H9 (cell line): ENCODE measurements at regions not wholly inside any gene's neighbourhood (a gene's known extent, or its start where the extent isn't known, plus 50 kb on each side); places are given as distances from the start of the nearest gene placed in this dataset.

Source experiments
- DNase-seq: peaks from one replicate; pipeline ENCODE4 v3.0.0-alpha.2; 2017
- H2AFZ ChIP-seq: one replicate; pipeline ENCODE4 v1.6.1; 2013; ENCODE audit warnings: mild to moderate bottlenecking, low read length, control low read depth, moderate library complexity
- H2AK5ac ChIP-seq: 2 replicates; pipeline ENCODE4 v1.6.1; 2013; ENCODE audit warnings: low read length, control low read depth, mixed read lengths; ENCODE audit not compliant: insufficient read length
- H2BK120ac ChIP-seq: one replicate; pipeline ENCODE4 v1.6.1; 2013; ENCODE audit warnings: low read depth, mild to moderate bottlenecking, low read length, control low read depth, inconsistent platforms; ENCODE audit not compliant: poor library complexity, severe bottlenecking
- H2BK12ac ChIP-seq: 2 replicates; pipeline ENCODE4 v1.6.1; 2013; ENCODE audit warnings: low read length, control low read depth, mixed read lengths, low read depth; ENCODE audit not compliant: insufficient read length
- H2BK15ac ChIP-seq: 2 replicates; pipeline ENCODE4 v1.6.1; 2013; ENCODE audit warnings: low read depth, low read length, control low read depth
- H2BK20ac ChIP-seq: one replicate; pipeline ENCODE4 v1.6.1; 2013; ENCODE audit warnings: low read depth, mild to moderate bottlenecking, low read length, control low read depth, inconsistent platforms; ENCODE audit not compliant: poor library complexity, severe bottlenecking
- H2BK5ac ChIP-seq: 2 replicates; pipeline ENCODE4 v1.6.1; 2013; ENCODE audit warnings: low read length, control low read depth, mixed read lengths; ENCODE audit not compliant: insufficient read length
- H3K14ac ChIP-seq: 2 replicates; pipeline ENCODE4 v1.6.1; 2013; ENCODE audit warnings: low read length, control low read depth; ENCODE audit not compliant: insufficient read depth
- H3K18ac ChIP-seq: 2 replicates; pipeline ENCODE4 v1.6.1; 2013; ENCODE audit warnings: low read depth, mild to moderate bottlenecking, mixed read lengths, low read length, control low read depth; ENCODE audit not compliant: insufficient read length
- H3K23ac ChIP-seq: 2 replicates; pipeline ENCODE4 v1.6.1; 2013; ENCODE audit warnings: low read length, control low read depth, mixed read lengths, low read depth; ENCODE audit not compliant: insufficient read length
- H3K23me2 ChIP-seq: 2 replicates; pipeline ENCODE4 v1.6.1; 2013; ENCODE audit warnings: low read depth, mild to moderate bottlenecking, mixed read lengths, low read length, control low read depth; ENCODE audit not compliant: insufficient read length, poor library complexity, severe bottlenecking
- H3K27ac ChIP-seq: 2 replicates; pipeline ENCODE4 v1.5.1; 2013; ENCODE audit warnings: low read length, control low read depth, mixed read lengths, low read depth; ENCODE audit not compliant: insufficient read length
- H3K27me3 ChIP-seq: 2 replicates; pipeline ENCODE4 v1.6.1; 2013; ENCODE audit warnings: low read length, control low read depth, inconsistent platforms; ENCODE audit not compliant: insufficient read depth
- H3K4ac ChIP-seq: 2 replicates; pipeline ENCODE4 v1.6.1; 2013; ENCODE audit warnings: low read depth, mild to moderate bottlenecking, control low read depth, inconsistent platforms, low read length, moderate library complexity
- H3K4me1 ChIP-seq: 2 replicates; pipeline ENCODE4 v1.6.1; 2013; ENCODE audit warnings: low read length, control low read depth, inconsistent platforms; ENCODE audit not compliant: insufficient read depth
- H3K4me2 ChIP-seq: 2 replicates; pipeline ENCODE4 v1.6.1; 2013; ENCODE audit warnings: low read length, control low read depth, mixed read lengths; ENCODE audit not compliant: insufficient read length, insufficient read depth
- H3K56ac ChIP-seq: 2 replicates; pipeline ENCODE4 v1.6.1; 2013; ENCODE audit warnings: low read depth, mild to moderate bottlenecking, mixed read lengths, low read length, control low read depth; ENCODE audit not compliant: insufficient read length
- H3K79me1 ChIP-seq: 2 replicates; pipeline ENCODE4 v1.6.1; 2013; ENCODE audit warnings: low read depth, mild to moderate bottlenecking, moderate library complexity, low read length, control low read depth, inconsistent platforms; ENCODE audit not compliant: insufficient read depth, poor library complexity, severe bottlenecking
- H3K79me2 ChIP-seq: 2 replicates; pipeline ENCODE4 v1.6.1; 2013; ENCODE audit warnings: low read length, control low read depth, inconsistent platforms; ENCODE audit not compliant: insufficient read depth
- H3K9ac ChIP-seq: 2 replicates; pipeline ENCODE4 v1.6.1; 2013; ENCODE audit warnings: low read length, control low read depth, mixed read lengths; ENCODE audit not compliant: insufficient read length; ENCODE audit errors: extremely low read depth
- H3K9me3 ChIP-seq: one replicate; pipeline ENCODE4 v1.6.1; 2013; ENCODE audit warnings: low read depth, low read length, inconsistent platforms; ENCODE audit not compliant: control insufficient read depth
- H3T11ph ChIP-seq: one replicate; pipeline ENCODE4 v1.6.1; 2013; ENCODE audit warnings: mild to moderate bottlenecking, low read length, control low read depth, inconsistent platforms
- H4K20me1 ChIP-seq: one replicate; pipeline ENCODE4 v1.6.1; 2013; ENCODE audit not compliant: control insufficient read depth, insufficient read length, insufficient read depth
- H4K5ac ChIP-seq: 2 replicates; pipeline ENCODE4 v1.6.1; 2013; ENCODE audit warnings: low read depth, mild to moderate bottlenecking, mixed read lengths, low read length, control low read depth; ENCODE audit not compliant: insufficient read length
- H4K8ac ChIP-seq: replicated peaks from 2 replicates; pipeline ENCODE4 v1.6.1; 2013; ENCODE audit warnings: low read length, control low read depth, mixed read lengths, low read depth; ENCODE audit not compliant: insufficient read length
- H4K91ac ChIP-seq: 2 replicates; pipeline ENCODE4 v1.6.1; 2013; ENCODE audit warnings: low read depth, mild to moderate bottlenecking, moderate library complexity, mixed read lengths, low read length, control low read depth; ENCODE audit not compliant: insufficient read length
- H3K27ac Mint-ChIP-seq, 3 experiments: 2 replicates in 2 of 3; 3 replicates in 1 of 3; pipeline ENCODE4 v1.8.0; 2020 to 2021; ENCODE audit warnings: mixed read lengths in 3 of 3, mild to moderate bottlenecking in 1 of 3, moderate library complexity in 1 of 3
- H3K27me3 Mint-ChIP-seq: 2 replicates; pipeline ENCODE4 v1.8.0; 2021; ENCODE audit warnings: low read depth, mild to moderate bottlenecking, moderate library complexity, mixed read lengths
- H3K36me3 Mint-ChIP-seq, 3 experiments: 2 replicates in 2 of 3; 3 replicates in 1 of 3; pipeline ENCODE4 v1.8.0; 2020 to 2021; ENCODE audit warnings: low read depth in 3 of 3, mixed read lengths in 3 of 3; ENCODE audit not compliant: insufficient read depth in 1 of 3
- H3K4me1 Mint-ChIP-seq, 2 experiments: 2 replicates each; pipeline ENCODE4 v1.8.0; 2020; ENCODE audit warnings: mixed read lengths in 2 of 2
- H3K4me3 Mint-ChIP-seq, 2 experiments: 2 replicates in 1 of 2; 3 replicates in 1 of 2; pipeline ENCODE4 v1.8.0; 2020 to 2021; ENCODE audit warnings: mild to moderate bottlenecking in 2 of 2, mixed read lengths in 2 of 2, moderate library complexity in 1 of 2
- H3K9me3 Mint-ChIP-seq, 2 experiments: 2 replicates in 1 of 2; 3 replicates in 1 of 2; pipeline ENCODE4 v1.8.0; 2020; ENCODE audit warnings: mild to moderate bottlenecking in 2 of 2, mixed read lengths in 2 of 2, moderate library complexity in 1 of 2
- WGBS: extraction: QIAGEN DNeasy Blood & Tissue Kit; methylation state at CpG from one replicate; pipeline ENCODE4 v1.1.7; 2013; ENCODE audit warnings: missing lambda C conversion rate, low lambda C conversion rate, mixed read lengths; ENCODE audit not compliant: insufficient read length; ENCODE audit errors: extremely low coverage; 5-methylcytosine and 5-hydroxymethylcytosine counted together
- TF ChIP-seq, protein P1 (sequence below): fragments of 200-600 bp; sonication (generic); conservative IDR thresholded peaks from 3 replicates; pipeline ENCODE4 v1.8.0; 2021; ENCODE audit warnings: antibody characterized with exemption, mild to moderate bottlenecking

- no peak overlapping the region for H3K4me2 ChIP-seq
- Mint-ChIP-seq H3K9me3 (no peaks in the 10 kb centered on the region), H3K36me3 (no peaks in the 10 kb centered on the region), H3K27ac (no peak overlapping the region), H3K4me3 (no peak overlapping the region), H3K4me1 (peaks cover 7 to 39% of the 10 kb centered on the region in 2 experiments), H3K27me3 (peaks cover 6% of the 10 kb centered on the region)
- no peak overlapping the region for H4K8ac ChIP-seq
- H2BK5ac ChIP-seq: no peak overlapping the region
- H3K9ac ChIP-seq: no peak overlapping the region
- no peaks in the 10 kb centered on the region for H3K9me3 ChIP-seq
- no peak overlapping the region for H2AFZ ChIP-seq
- H4K91ac ChIP-seq: no peak overlapping the region
- no peak overlapping the region for H3K27ac ChIP-seq
- TF ChIP-seq, protein P1, sequence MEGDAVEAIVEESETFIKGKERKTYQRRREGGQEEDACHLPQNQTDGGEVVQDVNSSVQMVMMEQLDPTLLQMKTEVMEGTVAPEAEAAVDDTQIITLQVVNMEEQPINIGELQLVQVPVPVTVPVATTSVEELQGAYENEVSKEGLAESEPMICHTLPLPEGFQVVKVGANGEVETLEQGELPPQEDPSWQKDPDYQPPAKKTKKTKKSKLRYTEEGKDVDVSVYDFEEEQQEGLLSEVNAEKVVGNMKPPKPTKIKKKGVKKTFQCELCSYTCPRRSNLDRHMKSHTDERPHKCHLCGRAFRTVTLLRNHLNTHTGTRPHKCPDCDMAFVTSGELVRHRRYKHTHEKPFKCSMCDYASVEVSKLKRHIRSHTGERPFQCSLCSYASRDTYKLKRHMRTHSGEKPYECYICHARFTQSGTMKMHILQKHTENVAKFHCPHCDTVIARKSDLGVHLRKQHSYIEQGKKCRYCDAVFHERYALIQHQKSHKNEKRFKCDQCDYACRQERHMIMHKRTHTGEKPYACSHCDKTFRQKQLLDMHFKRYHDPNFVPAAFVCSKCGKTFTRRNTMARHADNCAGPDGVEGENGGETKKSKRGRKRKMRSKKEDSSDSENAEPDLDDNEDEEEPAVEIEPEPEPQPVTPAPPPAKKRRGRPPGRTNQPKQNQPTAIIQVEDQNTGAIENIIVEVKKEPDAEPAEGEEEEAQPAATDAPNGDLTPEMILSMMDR: no peak
- no CpG with 5 or more reads among the region's 6 CpGs for WGBS
- no peak overlapping the region for H3K4ac ChIP-seq
- H3K4me1 ChIP-seq: no peaks in the 10 kb centered on the region
- no peaks in the 10 kb centered on the region for H3K27me3 ChIP-seq
- no peak overlapping the region for H3K23ac ChIP-seq
- no peak overlapping the region for H3K14ac ChIP-seq
- DNase-seq: no peak
- H2BK120ac ChIP-seq: no peak overlapping the region
- H3K23me2 ChIP-seq: no peaks in the 10 kb centered on the region
- H4K5ac ChIP-seq: no peak overlapping the region
- no peak overlapping the region for H3T11ph ChIP-seq
- H3K56ac ChIP-seq: no peak overlapping the region
- no peak overlapping the region for H2BK20ac ChIP-seq
- H3K79me1 ChIP-seq: no peaks in the 10 kb centered on the region
- no peaks in the 10 kb centered on the region for H3K79me2 ChIP-seq
- no peak overlapping the region for H3K18ac ChIP-seq
- no peak overlapping the region for H2BK12ac ChIP-seq
- H4K20me1 ChIP-seq: no peaks in the 10 kb centered on the region
- H2AK5ac ChIP-seq: no peak overlapping the region
- no peak overlapping the region for H2BK15ac ChIP-seq
These were observed 75.7 kb upstream of the LHX1 start for GRCh38 chr17:36861531-36861930.
